ENCODE measurements at regions not wholly inside any gene's neighbourhood (a gene's known extent, or its start where the extent isn't known, plus 50 kb on each side); places are given as distances from the start of the nearest gene placed in this dataset.
"Not testable (repeated sequence)": the region's sequence is repeated elsewhere in the genome, so short reads cannot be mapped to it uniquely, and the experiment has no call there.

DNA sequence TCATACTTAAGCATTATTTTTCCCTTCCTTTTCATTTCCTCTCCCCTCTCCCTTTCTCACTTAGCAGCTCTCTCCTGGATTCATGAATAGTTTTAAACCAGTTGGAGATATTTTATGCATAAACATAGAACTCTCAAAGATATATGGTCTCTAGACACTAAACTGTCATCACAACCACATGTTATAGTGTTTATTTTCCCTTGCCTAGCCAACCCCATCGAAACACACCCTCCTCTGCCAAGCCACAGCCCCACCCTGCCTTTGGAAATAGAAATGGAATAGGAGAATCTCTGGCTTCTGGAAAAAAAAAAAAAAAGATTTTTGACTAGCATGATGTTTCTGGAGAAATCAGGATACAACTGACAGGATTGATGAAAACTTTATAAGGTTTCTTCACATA, 64.8 kb upstream of the RBPJ start (continued):
- TF ChIP-seq, protein P1, sequence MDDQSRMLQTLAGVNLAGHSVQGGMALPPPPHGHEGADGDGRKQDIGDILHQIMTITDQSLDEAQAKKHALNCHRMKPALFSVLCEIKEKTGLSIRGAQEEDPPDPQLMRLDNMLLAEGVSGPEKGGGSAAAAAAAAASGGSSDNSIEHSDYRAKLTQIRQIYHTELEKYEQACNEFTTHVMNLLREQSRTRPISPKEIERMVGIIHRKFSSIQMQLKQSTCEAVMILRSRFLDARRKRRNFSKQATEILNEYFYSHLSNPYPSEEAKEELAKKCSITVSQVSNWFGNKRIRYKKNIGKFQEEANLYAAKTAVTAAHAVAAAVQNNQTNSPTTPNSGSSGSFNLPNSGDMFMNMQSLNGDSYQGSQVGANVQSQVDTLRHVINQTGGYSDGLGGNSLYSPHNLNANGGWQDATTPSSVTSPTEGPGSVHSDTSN (IDR thresholded peaks at IDR 0.05; ENCODE audit: insufficient replicate concordance, low read depth, low read length): no peak
- TF ChIP-seq ZNF274 (IDR thresholded peaks at IDR 0.05; ENCODE audit: insufficient read depth, insufficient read length): no peak
- TF ChIP-seq CREB1 (IDR thresholded peaks at IDR 0.05; ENCODE audit: low read depth): no peak
- TF ChIP-seq NFYA (IDR thresholded peaks at IDR 0.05; ENCODE audit: borderline replicate concordance, low read depth, low read length): no peak
- no peak for TF ChIP-seq RCOR1 (conservative IDR thresholded peaks at IDR 0.05; ENCODE audit: low read depth, low read length)
- no peak for TF ChIP-seq EP300 (IDR thresholded peaks at IDR 0.05; ENCODE audit: borderline replicate concordance in 1 of 2, control insufficient read depth in 1 of 2, low read depth in 2 of 2, low read length in 2 of 2)

DNA sequence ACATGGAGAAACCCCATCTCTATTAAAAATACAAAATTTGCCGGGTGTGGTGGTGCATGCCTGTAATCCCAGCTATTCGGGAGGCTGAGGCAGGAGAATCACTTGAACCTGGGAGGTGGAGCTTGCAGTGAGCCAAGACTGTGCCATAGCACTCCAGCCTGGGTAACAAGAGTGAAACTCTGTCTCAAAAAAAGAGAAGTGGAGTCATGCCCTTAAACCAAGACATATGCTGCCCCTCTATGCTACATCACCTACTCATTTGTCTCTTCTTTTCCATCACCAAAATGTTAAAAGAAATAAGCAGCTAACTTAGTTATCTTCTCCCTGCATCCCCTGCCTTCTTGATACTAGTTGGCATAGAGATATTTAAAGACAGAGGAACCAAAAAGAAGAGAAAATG, 63.4 kb upstream of the RBPJ start:
- FAIRE-seq; H3K9me3 ChIP-seq (replicated peaks; ENCODE audit: control insufficient read depth, insufficient read depth, low read length); H4K20me1 ChIP-seq (ENCODE audit: control insufficient read depth, insufficient read depth); in situ Hi-C loops (cut with MboI); H3K36me3 ChIP-seq (ENCODE audit: control insufficient read depth in 2 of 2, insufficient read depth in 2 of 2, low read length in 1 of 2); H3K4me2 ChIP-seq (ENCODE audit: control insufficient read depth, insufficient read depth); H3K27ac ChIP-seq (ENCODE audit: control insufficient read depth, insufficient read depth); intact Hi-C loops (cut with micrococcal nuclease; ENCODE audit: unreplicated experiment); BruUV-seq (replicated peaks); H2AFZ ChIP-seq (ENCODE audit: control insufficient read depth, low read depth, low read length); DNase-seq (ENCODE audit: low read depth, low spot score); H3K4me1 ChIP-seq (ENCODE audit: control insufficient read depth, insufficient read depth, low read length); CTCF ChIA-PET; POLR2A ChIA-PET; H3K27me3 ChIP-seq (replicated peaks in 1 of 2; ENCODE audit: control insufficient read depth in 2 of 2, insufficient read depth in 2 of 2, low read length in 1 of 2); H3K4me3 ChIP-seq; H3K79me2 ChIP-seq (ENCODE audit: control insufficient read depth, insufficient read depth, low read length); SMC1A ChIA-PET (ENCODE audit: uncharacterized antibody, unreplicated experiment); RAD21 ChIA-PET (ENCODE audit: unreplicated experiment); H3K9ac ChIP-seq (ENCODE audit: control insufficient read depth, insufficient read depth, low read length); ATAC-seq: not testable (repeated sequence)
- WGBS (ENCODE audit: insufficient coverage, insufficient replicate concordance, low lambda C conversion rate, missing lambda C conversion rate): 91% methylated on average over 2 of the region's 2 CpGs
